WTC11 (cell line): ENCODE measurements at regions not wholly inside any gene's neighbourhood (a gene's known extent, or its start where the extent isn't known, plus 50 kb on each side); places are given as distances from the start of the nearest gene placed in this dataset.

Experiments
- ATAC-seq: fragments of 200-7000 bp; cut with Tn5 transposase; 2 replicates; pipeline ENCODE4 v1.10.0; 2021; ENCODE audit warnings: mild to moderate bottlenecking, moderate library complexity
- CTCF ChIA-PET: fragments of 300-600 bp; sonication (Branson Sonifier 250); formaldehyde crosslinking; loops from one replicate; lab custom pipeline; 2021; ENCODE audit warnings: antibody characterized with exemption; lab: Charles Lee
- POLR2A ChIA-PET: fragments of 350-600 bp; sonication (Branson Sonifier 250); formaldehyde crosslinking; loops from one replicate; lab custom pipeline; 2021; ENCODE audit warnings: antibody characterized with exemption; lab: Charles Lee
- DNase-seq: peaks from one replicate; pipeline ENCODE4 v3.0.0; 2021; ENCODE audit warnings: low spot score
- H3K27ac Mint-ChIP-seq: 2 replicates; pipeline ENCODE4 v1.8.0; 2021; ENCODE audit warnings: mixed read lengths
- H3K27me3 Mint-ChIP-seq: 2 replicates; pipeline ENCODE4 v1.8.0; 2021; ENCODE audit warnings: low read depth, mild to moderate bottlenecking, moderate library complexity, mixed read lengths
- H3K36me3 Mint-ChIP-seq: 2 replicates; pipeline ENCODE4 v1.8.0; 2021; ENCODE audit warnings: mixed read lengths
- H3K4me1 Mint-ChIP-seq: 2 replicates; pipeline ENCODE4 v1.8.0; 2022; ENCODE audit warnings: mixed read lengths
- H3K4me3 Mint-ChIP-seq: 2 replicates; pipeline ENCODE4 v1.8.0; 2021; ENCODE audit warnings: mild to moderate bottlenecking, moderate library complexity, mixed read lengths
- H3K9me3 Mint-ChIP-seq: 2 replicates; pipeline ENCODE4 v1.8.0; 2021; ENCODE audit warnings: mixed read lengths
- ARID4B ChIP-seq: sonication (generic); formaldehyde crosslinking; IDR thresholded peaks from 2 replicates; pipeline ENCODE4 v1.8.0; 2023; ENCODE audit warnings: missing genetic modification reagents, mild to moderate bottlenecking, borderline replicate concordance
- ATF1 ChIP-seq: sonication (generic); formaldehyde crosslinking; IDR thresholded peaks from 2 replicates; pipeline ENCODE4 v1.8.1; 2023; ENCODE audit warnings: mild to moderate bottlenecking, moderate library complexity, missing genetic modification reagents
- ATF2 ChIP-seq: sonication (generic); formaldehyde crosslinking; IDR thresholded peaks from 2 replicates; pipeline ENCODE4 v1.8.1; 2022; ENCODE audit warnings: low read depth, missing genetic modification reagents, borderline replicate concordance
- E2F1 ChIP-seq: sonication (generic); formaldehyde crosslinking; IDR thresholded peaks from 2 replicates; pipeline ENCODE4 v1.8.0; 2022; ENCODE audit warnings: mild to moderate bottlenecking, missing genetic modification reagents
- E2F4 ChIP-seq: sonication (generic); formaldehyde crosslinking; IDR thresholded peaks from 2 replicates; pipeline ENCODE4 v1.8.1; 2022; ENCODE audit warnings: low read depth, mild to moderate bottlenecking, moderate library complexity, missing genetic modification reagents, borderline replicate concordance
- E2F5 ChIP-seq: sonication (generic); formaldehyde crosslinking; IDR thresholded peaks from 2 replicates; pipeline ENCODE4 v1.8.1; 2022; ENCODE audit warnings: mild to moderate bottlenecking, moderate library complexity, missing genetic modification reagents
- ESRRA ChIP-seq: sonication (generic); formaldehyde crosslinking; IDR thresholded peaks from 2 replicates; pipeline ENCODE4 v1.8.1; 2022; ENCODE audit warnings: mild to moderate bottlenecking, missing genetic modification reagents, borderline replicate concordance
- HMGXB4 ChIP-seq: sonication (generic); formaldehyde crosslinking; IDR thresholded peaks from 2 replicates; pipeline ENCODE4 v1.8.1; 2023; ENCODE audit warnings: mild to moderate bottlenecking, moderate library complexity, missing genetic modification reagents
- IRF2 ChIP-seq: sonication (generic); formaldehyde crosslinking; IDR thresholded peaks from 2 replicates; pipeline ENCODE4 v1.8.0; 2022; ENCODE audit warnings: low read depth, missing genetic modification reagents, borderline replicate concordance
- MYBL2 ChIP-seq: sonication (generic); formaldehyde crosslinking; IDR thresholded peaks from 2 replicates; pipeline ENCODE4 v1.8.1; 2023; ENCODE audit warnings: mild to moderate bottlenecking, moderate library complexity, missing genetic modification reagents
- NFATC4 ChIP-seq: fragments of 250-450 bp; sonication (Bioruptor Pico); IDR thresholded peaks from 2 replicates; pipeline ENCODE4 v1.9.0; 2021; ENCODE audit warnings: mild to moderate bottlenecking
- RELA ChIP-seq: sonication (generic); formaldehyde crosslinking; IDR thresholded peaks from 2 replicates; pipeline ENCODE4 v1.8.1; 2022; ENCODE audit warnings: missing genetic modification reagents, mild to moderate bottlenecking, borderline replicate concordance
- SMAD4 ChIP-seq: sonication (generic); formaldehyde crosslinking; IDR thresholded peaks from 2 replicates; pipeline ENCODE4 v1.8.0; 2022; ENCODE audit warnings: mild to moderate bottlenecking, missing genetic modification reagents
- SOX15 ChIP-seq: fragments of 250-450 bp; sonication (Bioruptor Pico); IDR thresholded peaks from 2 replicates; pipeline ENCODE4 v1.9.0; 2021; ENCODE audit warnings: mild to moderate bottlenecking
- TEAD4 ChIP-seq: sonication (generic); formaldehyde crosslinking; IDR thresholded peaks from 2 replicates; pipeline ENCODE4 v1.8.0; 2022; ENCODE audit warnings: mild to moderate bottlenecking, missing genetic modification reagents
- USF1 ChIP-seq: sonication (generic); formaldehyde crosslinking; IDR thresholded peaks from 2 replicates; pipeline ENCODE4 v1.8.0; 2022; ENCODE audit warnings: mild to moderate bottlenecking, missing genetic modification reagents
- USF2 ChIP-seq: sonication (generic); formaldehyde crosslinking; IDR thresholded peaks from 2 replicates; pipeline ENCODE4 v1.8.1; 2023; ENCODE audit warnings: mild to moderate bottlenecking, missing genetic modification reagents, moderate library complexity
- ZBTB21 ChIP-seq: sonication (generic); formaldehyde crosslinking; IDR thresholded peaks from 2 replicates; pipeline ENCODE4 v1.8.1; 2023; ENCODE audit warnings: mild to moderate bottlenecking, missing genetic modification reagents, borderline replicate concordance
- ZNF138 ChIP-seq: sonication (generic); formaldehyde crosslinking; conservative IDR thresholded peaks from 2 replicates; pipeline ENCODE4 v1.8.1; 2022; ENCODE audit warnings: mild to moderate bottlenecking, moderate library complexity, missing genetic modification reagents
- ZNF423 ChIP-seq: fragments of 250-450 bp; sonication (Bioruptor Pico); IDR thresholded peaks from 2 replicates; pipeline ENCODE4 v2.1.2; 2022; ENCODE audit warnings: mild to moderate bottlenecking, moderate library complexity
- ZNF425 ChIP-seq: fragments of 250-450 bp; sonication (Bioruptor Pico); conservative IDR thresholded peaks from 2 replicates; pipeline ENCODE4 v1.9.0; 2021; ENCODE audit warnings: mild to moderate bottlenecking

GRCh38 chr4:131347816-131348215, 1801.3 kb upstream of the PCDH10 start:
- no peak overlapping the region for H3K27ac Mint-ChIP-seq
- H3K36me3 Mint-ChIP-seq: peaks cover 13% of the 10 kb centered on the region
- no peaks in the 10 kb centered on the region for H3K27me3 Mint-ChIP-seq
- ATAC-seq (no peak), DNase-seq (no peak)
- ChIA-PET CTCF (no interaction called here), POLR2A (no interaction called here)
- no peak overlapping the region for H3K4me3 Mint-ChIP-seq
- peaks cover 48% of the 10 kb centered on the region for H3K4me1 Mint-ChIP-seq
- TF ChIP-seq NFATC4 (CRISPR knock-in tag): no peak
- no peak for TF ChIP-seq SMAD4 (CRISPR knock-in tag)
- no peak for TF ChIP-seq ARID4B
- TF ChIP-seq HMGXB4 (CRISPR knock-in tag): no peak
- TF ChIP-seq IRF2 (CRISPR knock-in tag): no peak
- TF ChIP-seq ATF2 (CRISPR knock-in tag): no peak
- TF ChIP-seq SOX15 (CRISPR knock-in tag): no peak
- no peak for TF ChIP-seq E2F4 (CRISPR knock-in tag)
- no peak for TF ChIP-seq USF1 (CRISPR knock-in tag)
- TF ChIP-seq ZNF423 (CRISPR knock-in tag): no peak
- no peak for TF ChIP-seq RELA
- TF ChIP-seq ATF1 (CRISPR knock-in tag): no peak
- TF ChIP-seq TEAD4: no peak
- no peak for TF ChIP-seq MYBL2
- peaks cover 12% of the 10 kb centered on the region for H3K9me3 Mint-ChIP-seq

- DNase-seq (no peak), ATAC-seq (no peak)
- Mint-ChIP-seq H3K4me1 (peaks cover 48% of the 10 kb centered on the region), H3K4me3 (no peak overlapping the region), H3K27ac (no peak overlapping the region), H3K9me3 (peaks cover 16% of the 10 kb centered on the region), H3K27me3 (no peaks in the 10 kb centered on the region), H3K36me3 (peaks cover 17% of the 10 kb centered on the region)
- ChIA-PET POLR2A (no interaction called here), CTCF (no interaction called here)
- TF ChIP-seq ZBTB21: no peak
- no peak for TF ChIP-seq USF2 (CRISPR knock-in tag)
- TF ChIP-seq ESRRA: no peak
- no peak for TF ChIP-seq IRF2 (CRISPR knock-in tag)
- TF ChIP-seq ZNF425: no peak
- no peak for TF ChIP-seq ATF1 (CRISPR knock-in tag)
- no peak for TF ChIP-seq E2F1 (CRISPR knock-in tag)
- no peak for TF ChIP-seq E2F5 (CRISPR knock-in tag)
- TF ChIP-seq ZNF138 (CRISPR knock-in tag): no peak
These were observed 1800.8 kb upstream of the PCDH10 start for GRCh38 chr4:131348263-131348662.
